HG02763 (cell line): ENCODE measurements at regions not wholly inside any gene's neighbourhood (a gene's known extent, or its start where the extent isn't known, plus 50 kb on each side); places are given as distances from the start of the nearest gene placed in this dataset.
"Not testable (repeated sequence)": the region's sequence is repeated elsewhere in the genome, so short reads cannot be mapped to it uniquely, and the experiment has no call there.

Experiments used
- ATAC-seq: cut with Tn5 transposase; IDR thresholded peaks from one replicate; pipeline ENCODE4 v1.9.1; 2021; ENCODE audit warnings: mild to moderate bottlenecking, moderate library complexity; ENCODE audit not compliant: unreplicated experiment

GRCh38 chr4:78691971-78692821, 84.0 kb upstream of the BMP2K start:
- no peak for ATAC-seq

GRCh38 chr4:78692822-78693170, 83.4 kb upstream of the BMP2K start:
- ATAC-seq = no peak

GRCh38 chr4:78693777-78694456, 82.2 kb upstream of the BMP2K start:
- no peak for ATAC-seq

- ATAC-seq = no peak
Measured at GRCh38 chr4:78694457-78694787, 81.7 kb upstream of the BMP2K start.

- no peak for ATAC-seq
Measured at GRCh38 chr4:78695910-78696309, 80.2 kb upstream of the BMP2K start.

- ATAC-seq = no peak
Measured at GRCh38 chr4:78703079-78703478, 73.1 kb upstream of the BMP2K start.

- ATAC-seq = no peak
Measured at GRCh38 chr4:78704317-78704716, 71.8 kb upstream of the BMP2K start.

GRCh38 chr4:78704981-78705683, 71.0 kb upstream of the BMP2K start:
- ATAC-seq = no peak

GRCh38 chr4:78706302-78706701, 69.8 kb upstream of the BMP2K start:
- ATAC-seq = no peak

GRCh38 chr4:78707268-78707667, 68.9 kb upstream of the BMP2K start:
- ATAC-seq = peak; percentile 38

GRCh38 chr4:78707793-78708192, 68.4 kb upstream of the BMP2K start:
- ATAC-seq = peak; percentile 59

GRCh38 chr4:78710536-78710935, 65.6 kb upstream of the BMP2K start:
- ATAC-seq = no peak

GRCh38 chr4:78711676-78712075, 64.5 kb upstream of the BMP2K start:
- no peak for ATAC-seq

GRCh38 chr4:78714598-78714997, 61.6 kb upstream of the BMP2K start:
- not testable (repeated sequence) for ATAC-seq

GRCh38 chr4:78715372-78715771, 60.8 kb upstream of the BMP2K start:
- ATAC-seq = not testable (repeated sequence)

GRCh38 chr4:78717712-78718111, 58.4 kb upstream of the BMP2K start:
- not testable (repeated sequence) for ATAC-seq

- ATAC-seq = no peak
Measured at GRCh38 chr4:78720204-78720603, 55.9 kb upstream of the BMP2K start.

- peak; percentile 77 for ATAC-seq
Measured at GRCh38 chr4:78720994-78721677, 55.0 kb upstream of the BMP2K start.

- no peak for ATAC-seq
Measured at GRCh38 chr4:78721747-78722146, 54.4 kb upstream of the BMP2K start.

GRCh38 chr4:78722320-78722719, 53.8 kb upstream of the BMP2K start:
- ATAC-seq = no peak

- ATAC-seq = no peak
Measured at GRCh38 chr4:78722878-78723277, 53.3 kb upstream of the BMP2K start.
